Smooth muscle cell (in vitro differentiated cells): ENCODE measurements at regions not wholly inside any gene's neighbourhood (a gene's known extent, or its start where the extent isn't known, plus 50 kb on each side); places are given as distances from the start of the nearest gene placed in this dataset.
A peak's percentile ranks its signal among the peaks of the same experiment; 100 is the strongest.

Experiments
- DNase-seq: peaks from one replicate; lab custom pipeline; 2025; ENCODE audit not compliant: unreplicated experiment; lab: John Stamatoyannopoulos, UW
- H2AFZ ChIP-seq: fragments of 200-600 bp; sonication (generic); 2 replicates; pipeline ENCODE4 v1.6.0; 2016; ENCODE audit warnings: antibody characterized with exemption, low read depth, mild to moderate bottlenecking
- H3F3A ChIP-seq: fragments of 200-600 bp; sonication (generic); 2 replicates; pipeline ENCODE4 v1.6.0; 2017; ENCODE audit warnings: antibody characterized with exemption, low read depth
- H3K27ac ChIP-seq: fragments of 200-600 bp; sonication (generic); 2 replicates; pipeline ENCODE4 v1.5.1; 2016; ENCODE audit warnings: low read depth, mild to moderate bottlenecking
- H3K27me3 ChIP-seq: fragments of 200-600 bp; sonication (generic); 2 replicates; pipeline ENCODE4 v1.6.1; 2016; ENCODE audit warnings: low read depth, mild to moderate bottlenecking
- H3K36me3 ChIP-seq: fragments of 200-600 bp; sonication (generic); 2 replicates; pipeline ENCODE4 v1.5.1; 2016; ENCODE audit warnings: low read depth
- H3K4me1 ChIP-seq: fragments of 200-600 bp; sonication (generic); 2 replicates; pipeline ENCODE4 v1.5.1; 2016; ENCODE audit warnings: low read depth
- H3K4me2 ChIP-seq: fragments of 200-600 bp; sonication (generic); 2 replicates; pipeline ENCODE4 v1.6.0; 2016; ENCODE audit warnings: mild to moderate bottlenecking
- H3K4me3 ChIP-seq: fragments of 200-600 bp; sonication (generic); 2 replicates; pipeline ENCODE4 v1.5.1; 2016; ENCODE audit warnings: mild to moderate bottlenecking
- H3K79me2 ChIP-seq: fragments of 200-600 bp; sonication (generic); 2 replicates; pipeline ENCODE4 v1.6.0; 2016; ENCODE audit warnings: low read depth, mild to moderate bottlenecking
- H3K9ac ChIP-seq: fragments of 200-600 bp; sonication (generic); 2 replicates; pipeline ENCODE4 v1.6.0; 2016; ENCODE audit warnings: low read depth
- H3K9me3 ChIP-seq: fragments of 200-600 bp; sonication (generic); replicated peaks from 2 replicates; pipeline ENCODE4 v1.5.1; 2016; ENCODE audit warnings: low read depth
- H4K20me1 ChIP-seq: fragments of 200-600 bp; sonication (generic); 2 replicates; pipeline ENCODE4 v1.6.0; 2016; ENCODE audit warnings: low read depth
- WGBS: methylation state at CpG from one replicate; pipeline ENCODE4 v1.1.7; 2016; ENCODE audit warnings: low lambda C conversion rate; 5-methylcytosine and 5-hydroxymethylcytosine counted together
- TF ChIP-seq, protein P1 (sequence below): fragments of 200-600 bp; sonication (generic); IDR thresholded peaks from 2 replicates; pipeline ENCODE4 v1.5.1; 2017; ENCODE audit warnings: borderline replicate concordance, mild to moderate bottlenecking, antibody characterized with exemption; ENCODE audit not compliant: insufficient read depth, poor library complexity, severe bottlenecking

DNA sequence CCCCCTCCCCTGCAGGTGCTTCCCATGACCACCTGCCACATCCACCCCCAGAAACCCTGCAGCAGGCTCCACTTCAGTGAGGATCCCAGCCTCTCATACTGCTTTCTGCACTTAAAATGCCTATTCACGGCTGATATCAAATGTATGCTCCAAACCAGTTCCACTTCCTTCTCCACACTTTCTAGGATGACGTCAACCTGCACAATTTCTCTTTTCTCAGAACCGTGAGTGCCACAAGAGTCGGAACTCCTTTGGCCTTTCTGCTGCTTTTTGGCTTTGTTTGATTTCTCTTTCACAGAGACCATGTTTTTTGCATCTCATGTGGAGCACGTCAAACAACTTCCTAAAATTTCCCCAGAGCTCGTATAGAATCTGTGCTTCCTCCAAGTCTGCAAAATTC, 378.8 kb upstream of the TNRC6C start:
- WGBS: 91% methylated on average over 6 of the region's 6 CpGs

DNA sequence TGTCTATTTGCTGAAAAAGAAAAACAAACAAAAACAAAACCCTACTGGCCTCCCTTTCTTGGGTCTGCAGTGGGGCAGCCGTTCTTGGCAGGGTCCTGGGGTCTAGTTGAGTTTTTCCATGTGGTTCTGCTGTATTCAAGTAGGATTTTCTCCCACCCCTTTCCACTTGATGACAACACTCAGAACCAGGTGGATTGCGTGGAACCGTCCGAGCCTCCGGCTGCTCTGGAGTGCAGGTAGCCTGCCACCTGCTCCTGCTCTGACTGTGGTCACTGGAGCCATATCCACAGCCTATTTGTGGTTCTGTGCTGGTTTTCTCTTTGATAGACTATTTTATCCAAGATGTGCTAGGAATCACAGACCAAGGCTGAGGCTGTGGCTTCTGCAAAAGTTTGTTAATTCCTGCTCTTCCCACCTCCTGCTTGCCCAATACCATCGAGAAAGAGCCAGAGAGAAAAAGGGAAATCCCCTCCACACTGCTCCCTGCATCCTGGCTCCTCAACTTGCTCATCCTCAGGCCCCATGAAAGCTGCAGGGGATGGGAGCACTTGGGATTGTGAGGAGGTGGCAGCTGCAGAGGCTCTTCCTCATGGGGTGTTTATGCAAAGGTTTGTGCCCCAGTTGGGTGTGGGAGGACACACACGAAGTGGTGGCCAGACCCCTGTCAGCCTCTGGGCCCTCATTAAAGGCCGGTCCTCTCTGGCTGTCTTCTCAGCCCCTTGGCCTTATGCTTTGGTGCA, 377.8 kb upstream of the TNRC6C start:
- 68% methylated on average over 8 of the region's 8 CpGs for WGBS
- Histone ChIP-seq H3K9ac (no peak overlapping the region), H4K20me1 (no peaks in the 10 kb centered on the region), H3K4me2 (no peak overlapping the region), H3K9me3 (no peaks in the 10 kb centered on the region), H3K4me1 (no peaks in the 10 kb centered on the region), H3K79me2 (no peaks in the 10 kb centered on the region), H3F3A (peaks cover 10% of the 10 kb centered on the region), H3K4me3 (no peak overlapping the region), H3K27ac (peak overlapping the region; percentile 12), H2AFZ (no peak overlapping the region), H3K36me3 (no peaks in the 10 kb centered on the region), H3K27me3 (no peaks in the 10 kb centered on the region)
- TF ChIP-seq, protein P1, sequence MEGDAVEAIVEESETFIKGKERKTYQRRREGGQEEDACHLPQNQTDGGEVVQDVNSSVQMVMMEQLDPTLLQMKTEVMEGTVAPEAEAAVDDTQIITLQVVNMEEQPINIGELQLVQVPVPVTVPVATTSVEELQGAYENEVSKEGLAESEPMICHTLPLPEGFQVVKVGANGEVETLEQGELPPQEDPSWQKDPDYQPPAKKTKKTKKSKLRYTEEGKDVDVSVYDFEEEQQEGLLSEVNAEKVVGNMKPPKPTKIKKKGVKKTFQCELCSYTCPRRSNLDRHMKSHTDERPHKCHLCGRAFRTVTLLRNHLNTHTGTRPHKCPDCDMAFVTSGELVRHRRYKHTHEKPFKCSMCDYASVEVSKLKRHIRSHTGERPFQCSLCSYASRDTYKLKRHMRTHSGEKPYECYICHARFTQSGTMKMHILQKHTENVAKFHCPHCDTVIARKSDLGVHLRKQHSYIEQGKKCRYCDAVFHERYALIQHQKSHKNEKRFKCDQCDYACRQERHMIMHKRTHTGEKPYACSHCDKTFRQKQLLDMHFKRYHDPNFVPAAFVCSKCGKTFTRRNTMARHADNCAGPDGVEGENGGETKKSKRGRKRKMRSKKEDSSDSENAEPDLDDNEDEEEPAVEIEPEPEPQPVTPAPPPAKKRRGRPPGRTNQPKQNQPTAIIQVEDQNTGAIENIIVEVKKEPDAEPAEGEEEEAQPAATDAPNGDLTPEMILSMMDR: no peak
- no peak for DNase-seq

More for the DNA sequence above, 378.8 kb upstream of the TNRC6C start:
- Histone ChIP-seq H4K20me1 (no peaks in the 10 kb centered on the region), H3F3A (peaks cover 10% of the 10 kb centered on the region), H2AFZ (no peak overlapping the region), H3K27me3 (no peaks in the 10 kb centered on the region), H3K79me2 (no peaks in the 10 kb centered on the region), H3K36me3 (no peaks in the 10 kb centered on the region), H3K4me2 (no peak overlapping the region), H3K27ac (no peak overlapping the region), H3K9ac (no peak overlapping the region), H3K4me3 (no peak overlapping the region), H3K4me1 (no peaks in the 10 kb centered on the region), H3K9me3 (no peaks in the 10 kb centered on the region)
- no peak for DNase-seq
- TF ChIP-seq, protein P1: no peak

DNA sequence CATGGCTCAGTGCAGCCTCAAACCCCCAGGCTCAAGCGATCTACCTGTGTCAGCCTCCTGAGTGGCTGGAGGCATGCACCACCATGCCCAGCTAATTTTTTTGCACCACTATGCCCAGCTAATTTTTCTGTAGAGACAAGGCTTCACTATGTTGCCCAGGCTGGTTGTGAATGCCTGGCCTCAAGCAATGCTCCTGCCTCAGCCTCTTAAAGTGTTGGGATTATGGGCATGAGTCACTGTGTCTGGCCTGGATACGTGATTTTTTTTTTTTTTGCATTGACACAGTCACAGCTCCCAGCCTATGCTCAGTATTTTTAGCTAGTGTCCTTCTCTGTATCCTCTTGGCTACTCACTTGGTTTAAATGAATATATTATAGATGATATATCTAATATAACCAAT, 377.0 kb upstream of the TNRC6C start:
- Histone ChIP-seq H3K79me2 (no peaks in the 10 kb centered on the region), H3K27ac (peak overlapping the region; percentile 44), H2AFZ (no peak overlapping the region), H3K36me3 (no peaks in the 10 kb centered on the region), H3F3A (peaks cover 10% of the 10 kb centered on the region), H3K4me3 (no peak overlapping the region), H3K4me1 (no peaks in the 10 kb centered on the region), H3K4me2 (no peak overlapping the region), H4K20me1 (no peaks in the 10 kb centered on the region), H3K9ac (no peak overlapping the region), H3K9me3 (no peaks in the 10 kb centered on the region), H3K27me3 (no peaks in the 10 kb centered on the region)
- TF ChIP-seq, protein P1: no peak
- WGBS: 36% methylated on average over 2 of the region's 2 CpGs
- DNase-seq: no peak
